LNCAP (cell line): ENCODE measurements at regions not wholly inside any gene's neighbourhood (a gene's known extent, or its start where the extent isn't known, plus 50 kb on each side); places are given as distances from the start of the nearest gene placed in this dataset.

Experiments
- CTCF ChIP-seq: fragments of 450-650 bp; IDR thresholded peaks from 2 replicates; pipeline ENCODE4 v1.5.1; 2017; ENCODE audit warnings: mild to moderate bottlenecking

- TF ChIP-seq CTCF, result no peak
These were observed 236.3 kb upstream of the ADAMTS3 start for GRCh38 chr4:72805284-72805683.

- TF ChIP-seq CTCF, result no peak
These were observed 228.5 kb upstream of the ADAMTS3 start for GRCh38 chr4:72797486-72797885.

GRCh38 chr4:72791054-72791453, 222.0 kb upstream of the ADAMTS3 start:
- TF ChIP-seq CTCF, result no peak

GRCh38 chr4:72786401-72786990, 217.5 kb upstream of the ADAMTS3 start:
- TF ChIP-seq CTCF, result no peak

- TF ChIP-seq CTCF, result no peak
These were observed 210.2 kb upstream of the ADAMTS3 start for GRCh38 chr4:72779241-72779640.

- no peak for TF ChIP-seq CTCF
These were observed 208.4 kb upstream of the ADAMTS3 start for GRCh38 chr4:72777436-72777835.

GRCh38 chr4:72770708-72771107, 201.7 kb upstream of the ADAMTS3 start:
- TF ChIP-seq CTCF, result no peak

- TF ChIP-seq CTCF, result no peak
These were observed 199.3 kb upstream of the ADAMTS3 start for GRCh38 chr4:72768364-72768763.
